ENCODE measurements at regions not wholly inside any gene's neighbourhood (a gene's known extent, or its start where the extent isn't known, plus 50 kb on each side); places are given as distances from the start of the nearest gene placed in this dataset.

DNA sequence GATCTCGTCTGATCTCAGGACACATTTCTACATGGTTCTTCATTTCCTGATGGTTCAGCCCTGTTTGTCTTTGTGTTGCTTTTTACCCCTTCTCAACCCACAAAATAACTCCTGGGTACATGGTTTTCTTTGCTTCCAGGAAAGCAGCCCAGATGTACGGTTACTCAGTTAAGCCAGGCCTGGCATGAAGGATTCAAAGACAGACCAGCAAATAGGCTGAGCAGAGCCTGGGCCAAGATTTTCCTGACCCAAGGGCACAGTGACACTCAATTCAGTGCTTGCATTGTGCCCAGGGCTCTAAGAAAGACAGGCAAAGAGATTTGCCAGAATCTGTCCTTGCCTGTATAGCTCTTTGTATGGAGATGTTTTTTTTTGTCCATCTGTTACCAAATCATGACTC is 340.8 kb upstream of the KIAA1217 start:
- no peaks in the 10 kb centered on the region for H3K4me1 ChIP-seq
- H3K4me1 Mint-ChIP-seq (ENCODE audit: low read depth, unreplicated experiment) = no peaks in the 10 kb centered on the region
- H3K4me3 ChIP-seq (ENCODE audit: low read depth, low read length) = no peak overlapping the region
- no peak overlapping the region for H3K27ac Mint-ChIP-seq (ENCODE audit: unreplicated experiment)
- H3K4me3 Mint-ChIP-seq (ENCODE audit: unreplicated experiment) = no peak overlapping the region
- no peaks in the 10 kb centered on the region for H3K36me3 ChIP-seq (ENCODE audit: control insufficient read depth, insufficient read depth, low read length)
- ChIA-PET CTCF (no interaction called here), POLR2A (no interaction called here)
- H3K9me3 Mint-ChIP-seq (ENCODE audit: unreplicated experiment) = no peaks in the 10 kb centered on the region
- intact Hi-C loops (cut with micrococcal nuclease; ENCODE audit: unreplicated experiment) = no loop called here
- no TSS peak for BruUV-seq (replicated peaks)
- no peaks in the 10 kb centered on the region for H3K27me3 ChIP-seq (replicated peaks; ENCODE audit: control insufficient read depth, insufficient read depth, low read length)
- no peak for DNase-seq
- TF ChIP-seq, protein P1, sequence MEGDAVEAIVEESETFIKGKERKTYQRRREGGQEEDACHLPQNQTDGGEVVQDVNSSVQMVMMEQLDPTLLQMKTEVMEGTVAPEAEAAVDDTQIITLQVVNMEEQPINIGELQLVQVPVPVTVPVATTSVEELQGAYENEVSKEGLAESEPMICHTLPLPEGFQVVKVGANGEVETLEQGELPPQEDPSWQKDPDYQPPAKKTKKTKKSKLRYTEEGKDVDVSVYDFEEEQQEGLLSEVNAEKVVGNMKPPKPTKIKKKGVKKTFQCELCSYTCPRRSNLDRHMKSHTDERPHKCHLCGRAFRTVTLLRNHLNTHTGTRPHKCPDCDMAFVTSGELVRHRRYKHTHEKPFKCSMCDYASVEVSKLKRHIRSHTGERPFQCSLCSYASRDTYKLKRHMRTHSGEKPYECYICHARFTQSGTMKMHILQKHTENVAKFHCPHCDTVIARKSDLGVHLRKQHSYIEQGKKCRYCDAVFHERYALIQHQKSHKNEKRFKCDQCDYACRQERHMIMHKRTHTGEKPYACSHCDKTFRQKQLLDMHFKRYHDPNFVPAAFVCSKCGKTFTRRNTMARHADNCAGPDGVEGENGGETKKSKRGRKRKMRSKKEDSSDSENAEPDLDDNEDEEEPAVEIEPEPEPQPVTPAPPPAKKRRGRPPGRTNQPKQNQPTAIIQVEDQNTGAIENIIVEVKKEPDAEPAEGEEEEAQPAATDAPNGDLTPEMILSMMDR (IDR thresholded peaks at IDR 0.05; ENCODE audit: insufficient read depth in 1 of 2, low read depth in 1 of 2, low read length in 1 of 2, severe bottlenecking in 1 of 2, unreplicated experiment in 1 of 2) = no peak
- peaks cover 13% of the 10 kb centered on the region for H3K27me3 Mint-ChIP-seq (ENCODE audit: insufficient read depth, unreplicated experiment)
- H3K9me3 ChIP-seq = no peaks in the 10 kb centered on the region
- no peaks in the 10 kb centered on the region for H3K36me3 Mint-ChIP-seq (ENCODE audit: insufficient read depth, unreplicated experiment)

DNA sequence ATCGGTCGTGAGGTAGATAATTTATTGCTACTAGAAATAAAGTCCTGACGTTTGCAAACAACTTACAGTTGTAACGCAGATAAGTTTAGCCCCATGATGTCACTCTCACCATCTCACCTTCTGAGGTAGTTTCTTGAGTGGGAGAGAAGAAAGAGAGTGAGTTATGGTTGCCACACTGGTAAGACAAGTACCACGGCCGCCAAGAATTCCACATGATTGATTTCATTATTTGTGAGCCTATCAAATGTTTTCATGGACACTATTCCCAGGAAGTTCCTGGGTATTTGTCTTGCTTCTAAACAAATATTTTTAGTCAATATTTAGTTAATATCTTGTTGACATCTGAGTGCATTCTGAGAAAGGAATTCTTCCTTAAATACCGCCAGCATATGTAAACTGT is 339.4 kb upstream of the KIAA1217 start:
- CTCF ChIA-PET = no interaction called here
- intact Hi-C loops (cut with micrococcal nuclease; ENCODE audit: unreplicated experiment) = no loop called here

DNA sequence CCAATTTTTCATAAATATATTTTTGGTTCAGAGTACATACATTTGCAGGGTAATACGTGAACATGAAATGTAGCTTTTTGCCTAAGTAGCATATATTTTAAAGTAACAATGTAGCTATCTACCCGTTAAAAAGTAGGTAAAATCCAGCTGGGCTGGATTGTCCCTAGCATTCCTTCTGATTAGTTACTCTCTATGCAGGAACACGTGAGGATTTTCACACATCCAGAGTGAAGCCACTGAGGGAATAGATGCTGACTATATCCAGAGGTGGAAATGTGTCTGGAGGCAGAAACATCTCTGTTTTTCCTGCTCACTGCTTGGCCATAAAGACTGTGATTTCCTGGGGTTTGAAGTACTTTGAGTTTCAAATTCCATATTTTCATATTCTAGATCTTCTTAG is 338.9 kb upstream of the KIAA1217 start:
- no TSS peak for BruUV-seq (replicated peaks)

More for the DNA sequence above, 339.4 kb upstream of the KIAA1217 start:
- Mint-ChIP-seq H3K4me1 (ENCODE audit: low read depth, unreplicated experiment) (no peaks in the 10 kb centered on the region), H3K9me3 (ENCODE audit: unreplicated experiment) (no peaks in the 10 kb centered on the region), H3K27ac (ENCODE audit: unreplicated experiment) (no peak overlapping the region), H3K4me3 (ENCODE audit: unreplicated experiment) (no peak overlapping the region), H3K27me3 (ENCODE audit: insufficient read depth, unreplicated experiment) (peaks cover 12% of the 10 kb centered on the region), H3K36me3 (ENCODE audit: insufficient read depth, unreplicated experiment) (no peaks in the 10 kb centered on the region)
- Histone ChIP-seq H3K36me3 (ENCODE audit: control insufficient read depth, insufficient read depth, low read length) (no peaks in the 10 kb centered on the region), H3K9me3 (no peaks in the 10 kb centered on the region), H3K4me3 (ENCODE audit: low read depth, low read length) (no peak overlapping the region), H3K27me3 (replicated peaks; ENCODE audit: control insufficient read depth, insufficient read depth, low read length) (no peaks in the 10 kb centered on the region), H3K4me1 (no peaks in the 10 kb centered on the region)
- BruUV-seq (replicated peaks) = no TSS peak
- POLR2A ChIA-PET = no interaction called here
- no peak for DNase-seq
- TF ChIP-seq, protein P1 (IDR thresholded peaks at IDR 0.05; ENCODE audit: insufficient read depth in 1 of 2, low read depth in 1 of 2, low read length in 1 of 2, severe bottlenecking in 1 of 2, unreplicated experiment in 1 of 2) = no peak

More for the DNA sequence above, 338.9 kb upstream of the KIAA1217 start:
- H3K4me3 Mint-ChIP-seq (ENCODE audit: unreplicated experiment) = no peak overlapping the region
- no peak for DNase-seq
- Histone ChIP-seq H3K36me3 (ENCODE audit: control insufficient read depth, insufficient read depth, low read length) (no peaks in the 10 kb centered on the region), H3K4me3 (ENCODE audit: low read depth, low read length) (no peak overlapping the region), H3K4me1 (no peaks in the 10 kb centered on the region), H3K27me3 (replicated peaks; ENCODE audit: control insufficient read depth, insufficient read depth, low read length) (no peaks in the 10 kb centered on the region), H3K9me3 (no peaks in the 10 kb centered on the region)
- no peak overlapping the region for H3K27ac Mint-ChIP-seq (ENCODE audit: unreplicated experiment)
- H3K9me3 Mint-ChIP-seq (ENCODE audit: unreplicated experiment) = no peaks in the 10 kb centered on the region
- ChIA-PET CTCF (no interaction called here), POLR2A (no interaction called here)
- intact Hi-C loops (cut with micrococcal nuclease; ENCODE audit: unreplicated experiment) = no loop called here
- TF ChIP-seq, protein P1 (IDR thresholded peaks at IDR 0.05; ENCODE audit: insufficient read depth in 1 of 2, low read depth in 1 of 2, low read length in 1 of 2, severe bottlenecking in 1 of 2, unreplicated experiment in 1 of 2) = no peak
- H3K36me3 Mint-ChIP-seq (ENCODE audit: insufficient read depth, unreplicated experiment) = no peaks in the 10 kb centered on the region
- peaks cover 12% of the 10 kb centered on the region for H3K27me3 Mint-ChIP-seq (ENCODE audit: insufficient read depth, unreplicated experiment)
- H3K4me1 Mint-ChIP-seq (ENCODE audit: low read depth, unreplicated experiment) = no peaks in the 10 kb centered on the region

Measured in Caco-2 (cell line).